NT2/D1 (cell line): ENCODE measurements at regions not wholly inside any gene's neighbourhood (a gene's known extent, or its start where the extent isn't known, plus 50 kb on each side); places are given as distances from the start of the nearest gene placed in this dataset.
A peak's percentile ranks its signal among the peaks of the same experiment; 100 is the strongest.

Experiments
- DNase-seq: peaks from one replicate; pipeline ENCODE4 v3.0.0-alpha.2; 2011; ENCODE audit warnings: low read depth, low spot score
- H3K27me3 ChIP-seq: 2 replicates; pipeline ENCODE4 v1.6.0; 2011; ENCODE audit warnings: mild to moderate bottlenecking; ENCODE audit not compliant: insufficient read length, insufficient read depth
- H3K36me3 ChIP-seq: 2 replicates; pipeline ENCODE4 v1.6.1; 2011; ENCODE audit warnings: mild to moderate bottlenecking, low read length, mixed read lengths; ENCODE audit not compliant: insufficient read depth, insufficient read length
- H3K4me1 ChIP-seq: 2 replicates; pipeline ENCODE4 v1.5.1; 2011; ENCODE audit not compliant: insufficient read depth, insufficient read length
- H3K4me3 ChIP-seq: 2 replicates; pipeline ENCODE4 v1.5.1; 2011; ENCODE audit warnings: low read depth; ENCODE audit not compliant: insufficient read length
- H3K9ac ChIP-seq: 2 replicates; pipeline ENCODE4 v1.6.0; 2011; ENCODE audit warnings: low read depth; ENCODE audit not compliant: insufficient read length
- H3K9me3 ChIP-seq: 2 replicates; pipeline ENCODE4 v1.5.1; 2011; ENCODE audit warnings: mild to moderate bottlenecking, low read length; ENCODE audit not compliant: insufficient read depth
- SUZ12 ChIP-seq: IDR thresholded peaks from 2 replicates; pipeline ENCODE4 v1.6.1; 2011; ENCODE audit not compliant: insufficient read length, insufficient read depth; ENCODE audit errors: extremely low read depth
- YY1 ChIP-seq: IDR thresholded peaks from 2 replicates; pipeline ENCODE4 v1.6.1; 2011; ENCODE audit not compliant: insufficient read length, insufficient read depth
- ZNF274 ChIP-seq: IDR thresholded peaks from 2 replicates; pipeline ENCODE4 v1.6.1; 2011; ENCODE audit warnings: mild to moderate bottlenecking, low read depth, low read length

DNA sequence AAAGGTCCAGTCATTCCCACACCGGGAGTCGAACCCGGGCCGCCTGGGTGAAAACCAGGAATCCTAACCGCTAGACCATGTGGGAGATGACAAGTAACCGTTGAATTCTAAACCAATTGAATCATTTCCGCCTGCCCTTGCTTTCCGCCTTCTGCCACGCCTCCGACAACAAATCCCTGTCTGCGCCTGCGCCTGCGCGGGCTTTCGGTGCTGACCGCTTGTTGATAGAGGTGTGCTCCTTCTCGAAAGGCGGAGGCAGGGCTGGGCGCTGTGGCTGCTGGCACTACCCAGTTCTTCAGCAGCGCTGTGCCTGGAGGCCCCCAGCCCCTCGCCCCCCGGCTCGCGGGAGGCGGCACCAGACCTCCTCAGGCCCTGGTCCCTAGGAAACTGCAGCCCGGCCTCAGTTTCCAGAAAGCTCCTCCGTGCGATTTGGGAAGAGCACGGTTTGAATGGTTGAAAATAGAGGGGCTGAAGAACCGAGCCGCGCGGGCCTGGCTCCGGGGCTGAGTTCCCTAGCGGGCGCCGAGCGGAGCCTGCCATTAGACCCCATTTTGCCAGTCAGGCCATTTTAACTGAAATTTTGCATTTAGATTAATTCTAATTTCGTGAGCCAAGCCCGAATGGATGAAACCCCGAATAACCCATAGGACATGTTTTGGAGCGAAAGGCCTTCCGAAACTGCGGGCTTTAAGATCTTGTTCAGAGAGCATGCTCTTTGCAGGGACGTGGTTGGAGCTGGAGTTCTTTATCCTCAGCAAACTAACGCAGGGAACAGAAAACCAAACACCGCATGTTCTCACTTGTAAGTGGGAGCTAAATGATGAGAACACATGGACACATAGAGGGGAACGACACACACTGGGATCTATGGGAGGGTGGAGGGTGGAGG is 219.3 kb upstream of the ATP10A start:
- no peaks in the 10 kb centered on the region for H3K9me3 ChIP-seq
- peak; percentile 85 for DNase-seq
- TF ChIP-seq SUZ12 (no peak), YY1 (no peak), ZNF274 (no peak)
- H3K27me3 ChIP-seq: no peaks in the 10 kb centered on the region
- H3K4me1 ChIP-seq: no peaks in the 10 kb centered on the region
- peak overlapping the region; percentile 63 for H3K4me3 ChIP-seq
- no peaks in the 10 kb centered on the region for H3K36me3 ChIP-seq
- peak overlapping the region; percentile 79 for H3K9ac ChIP-seq

DNA sequence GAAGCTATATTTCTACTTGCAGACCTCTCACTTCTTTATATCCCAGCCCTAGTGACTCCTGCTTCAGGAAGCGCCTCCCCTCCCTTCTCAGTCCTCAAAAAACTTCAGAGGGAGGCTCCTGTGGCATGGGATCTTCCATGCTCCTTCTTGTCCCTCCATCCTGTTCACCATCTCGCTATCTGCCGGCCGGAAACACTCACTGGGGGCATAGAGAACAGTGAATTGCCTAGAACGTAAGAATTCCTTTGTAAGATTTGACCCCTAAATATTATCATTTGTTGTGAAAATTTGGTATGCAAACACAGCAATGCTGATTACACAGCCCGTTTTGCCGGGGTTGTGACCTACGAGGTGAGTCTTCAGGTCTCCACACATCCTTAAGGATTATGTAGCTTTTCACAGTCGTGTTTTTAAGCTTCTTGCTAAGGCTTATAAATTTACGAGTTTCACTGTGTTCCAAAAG is 218.7 kb upstream of the ATP10A start:
- no peak for TF ChIP-seq ZNF274
- TF ChIP-seq YY1: no peak
- TF ChIP-seq SUZ12: no peak
- DNase-seq: no peak
- H3K9me3 ChIP-seq: no peaks in the 10 kb centered on the region
- no peaks in the 10 kb centered on the region for H3K4me1 ChIP-seq
- no peak overlapping the region for H3K9ac ChIP-seq
- no peak overlapping the region for H3K4me3 ChIP-seq
- H3K27me3 ChIP-seq: no peaks in the 10 kb centered on the region
- H3K36me3 ChIP-seq: no peaks in the 10 kb centered on the region

GRCh38 chr15:26075770-26076169 is 212.6 kb upstream of the ATP10A start:
- Histone ChIP-seq H3K27me3 (no peaks in the 10 kb centered on the region), H3K36me3 (no peaks in the 10 kb centered on the region), H3K9me3 (peaks cover 9% of the 10 kb centered on the region; the same call in 1 of the 2 replicates), H3K9ac (no peak overlapping the region), H3K4me3 (no peak overlapping the region), H3K4me1 (no peaks in the 10 kb centered on the region)
- DNase-seq: no peak
- TF ChIP-seq SUZ12: no peak
- no peak for TF ChIP-seq YY1
- no peak for TF ChIP-seq ZNF274

- no peak for DNase-seq
- Histone ChIP-seq H3K4me1 (no peaks in the 10 kb centered on the region), H3K27me3 (no peaks in the 10 kb centered on the region), H3K36me3 (no peaks in the 10 kb centered on the region), H3K9me3 (peaks cover 9% of the 10 kb centered on the region; the same call in 1 of the 2 replicates), H3K9ac (no peak overlapping the region), H3K4me3 (no peak overlapping the region)
- TF ChIP-seq YY1 (no peak), ZNF274 (no peak)
Measured at GRCh38 chr15:26073430-26074333, 210.6 kb upstream of the ATP10A start.

GRCh38 chr15:26070095-26070532 is 207.0 kb upstream of the ATP10A start:
- no peaks in the 10 kb centered on the region for H3K4me1 ChIP-seq
- H3K27me3 ChIP-seq: no peaks in the 10 kb centered on the region
- no peak overlapping the region for H3K9ac ChIP-seq
- H3K9me3 ChIP-seq: no peaks in the 10 kb centered on the region
- H3K36me3 ChIP-seq: no peaks in the 10 kb centered on the region
- H3K4me3 ChIP-seq: no peak overlapping the region
- no peak for TF ChIP-seq YY1
- TF ChIP-seq SUZ12: no peak
- TF ChIP-seq ZNF274: no peak
- no peak for DNase-seq

- H3K9ac ChIP-seq: no peak overlapping the region
- no peaks in the 10 kb centered on the region for H3K4me1 ChIP-seq
- H3K36me3 ChIP-seq: no peaks in the 10 kb centered on the region
- TF ChIP-seq ZNF274: no peak
- TF ChIP-seq YY1: no peak
- TF ChIP-seq SUZ12: no peak
- no peak overlapping the region for H3K4me3 ChIP-seq
- no peaks in the 10 kb centered on the region for H3K27me3 ChIP-seq
- H3K9me3 ChIP-seq: no peaks in the 10 kb centered on the region
- no peak for DNase-seq
Measured at GRCh38 chr15:26069231-26069641, 206.1 kb upstream of the ATP10A start.

- Histone ChIP-seq H3K4me3 (no peak overlapping the region), H3K9me3 (no peaks in the 10 kb centered on the region), H3K36me3 (no peaks in the 10 kb centered on the region), H3K27me3 (no peaks in the 10 kb centered on the region), H3K9ac (no peak overlapping the region), H3K4me1 (no peaks in the 10 kb centered on the region)
- TF ChIP-seq YY1: no peak
- TF ChIP-seq SUZ12: no peak
- no peak for TF ChIP-seq ZNF274
- no peak for DNase-seq
Measured at GRCh38 chr15:26066896-26067295, 203.8 kb upstream of the ATP10A start.
